Hepatocyte (in vitro differentiated cells): ENCODE measurements at regions not wholly inside any gene's neighbourhood (a gene's known extent, or its start where the extent isn't known, plus 50 kb on each side); places are given as distances from the start of the nearest gene placed in this dataset.

Source experiments
- CTCF ChIP-seq: fragments of 200-600 bp; sonication (generic); IDR thresholded peaks from 2 replicates; pipeline ENCODE4 v1.5.1; 2016; ENCODE audit warnings: antibody characterized with exemption, mild to moderate bottlenecking; ENCODE audit not compliant: poor library complexity
- EZH2 ChIP-seq: fragments of 200-600 bp; sonication (generic); IDR thresholded peaks from 2 replicates; pipeline ENCODE4 v1.6.1; 2016; ENCODE audit warnings: antibody characterized with exemption, mild to moderate bottlenecking, borderline replicate concordance
- EZH2phosphoT487 ChIP-seq: fragments of 200-600 bp; sonication (generic); IDR thresholded peaks from one replicate; pipeline ENCODE4 v1.6.1; 2018; ENCODE audit warnings: antibody characterized with exemption, mild to moderate bottlenecking, low read depth, moderate library complexity; ENCODE audit not compliant: unreplicated experiment, severe bottlenecking

- no peak for TF ChIP-seq CTCF
- no peak for TF ChIP-seq EZH2
- TF ChIP-seq EZH2phosphoT487: no peak
Observed at GRCh38 chr7:118757066-118757465, 532.6 kb downstream of the ANKRD7 start.
